ENCODE measurements at regions not wholly inside any gene's neighbourhood (a gene's known extent, or its start where the extent isn't known, plus 50 kb on each side); places are given as distances from the start of the nearest gene placed in this dataset.
A peak's percentile ranks its signal among the peaks of the same experiment; 100 is the strongest.

DNA sequence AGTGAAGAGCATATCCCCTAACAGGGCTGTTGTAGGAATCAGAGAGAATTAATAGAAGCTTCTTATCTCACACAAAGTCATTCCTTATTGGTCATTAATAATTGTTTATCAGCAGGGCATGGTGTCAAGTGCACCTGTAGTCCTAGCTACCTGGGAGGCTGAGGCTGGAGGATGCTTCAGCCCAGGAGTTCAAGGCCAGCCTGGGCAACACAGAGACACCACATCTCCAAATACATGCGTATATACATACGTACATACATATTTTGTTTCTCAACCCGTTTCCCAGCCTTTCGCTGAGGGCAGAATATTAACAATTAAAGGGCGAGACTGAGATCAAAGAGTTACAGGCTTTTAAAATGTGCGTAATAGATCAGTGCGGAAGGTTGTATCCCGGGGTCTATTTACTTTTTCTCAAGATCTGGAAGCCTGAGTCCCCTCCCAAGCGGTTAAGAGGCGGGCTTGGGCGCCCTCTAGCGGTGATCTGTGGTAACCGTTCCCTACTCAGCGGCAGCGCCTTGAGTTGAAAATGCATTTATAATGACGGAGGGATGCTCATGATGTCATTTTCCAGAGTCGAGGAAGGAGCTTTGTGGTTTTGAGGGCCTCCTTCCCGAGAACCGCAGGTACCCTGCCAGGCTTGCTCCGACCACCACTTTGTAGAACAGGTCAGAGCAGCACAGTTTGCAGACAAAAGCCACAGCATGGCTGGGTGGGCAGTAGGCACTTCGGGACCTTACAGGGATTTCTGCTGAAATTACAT, 169.6 kb upstream of the GPR12 start:
- peak; percentile 64 for DNase-seq

DNA sequence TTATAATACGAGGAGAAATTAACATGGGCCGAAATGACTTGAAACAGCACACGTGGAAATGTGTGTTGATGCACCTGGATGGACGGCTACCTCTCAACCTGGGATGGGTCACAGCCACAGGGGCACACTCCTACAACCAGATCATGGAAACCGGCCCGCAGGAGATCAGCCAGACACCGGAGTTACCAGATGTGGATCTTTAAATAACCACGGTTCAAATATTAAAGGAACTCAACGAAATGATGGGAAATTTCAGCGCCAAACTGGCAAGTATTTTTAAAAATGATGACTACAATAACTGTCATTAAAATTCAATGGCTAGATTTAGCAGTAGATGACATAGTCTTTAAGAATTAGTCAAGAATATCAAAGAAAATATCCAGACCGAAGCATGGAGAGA, 166.9 kb upstream of the GPR12 start:
- DNase-seq: no peak

DNA sequence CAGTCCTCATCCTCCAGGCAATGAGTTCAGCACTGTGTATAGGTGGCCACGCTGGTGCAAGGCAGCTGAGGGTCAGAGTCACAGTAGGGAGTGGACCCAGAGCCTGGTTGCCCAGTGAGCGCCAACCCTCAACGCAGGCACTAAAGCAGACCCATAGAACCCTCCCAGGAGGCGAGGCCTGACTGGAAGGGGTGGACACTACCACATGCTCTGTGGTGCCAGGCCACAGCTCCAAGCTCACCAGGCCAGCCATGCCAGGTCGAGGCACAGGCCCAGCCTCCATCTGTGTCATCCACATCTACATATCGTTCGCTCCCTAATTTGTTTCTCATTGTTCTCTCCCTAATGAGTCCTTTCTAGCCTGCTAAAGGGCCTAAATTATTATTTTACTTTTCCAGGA, 165.8 kb upstream of the GPR12 start:
- DNase-seq: no peak

DNA sequence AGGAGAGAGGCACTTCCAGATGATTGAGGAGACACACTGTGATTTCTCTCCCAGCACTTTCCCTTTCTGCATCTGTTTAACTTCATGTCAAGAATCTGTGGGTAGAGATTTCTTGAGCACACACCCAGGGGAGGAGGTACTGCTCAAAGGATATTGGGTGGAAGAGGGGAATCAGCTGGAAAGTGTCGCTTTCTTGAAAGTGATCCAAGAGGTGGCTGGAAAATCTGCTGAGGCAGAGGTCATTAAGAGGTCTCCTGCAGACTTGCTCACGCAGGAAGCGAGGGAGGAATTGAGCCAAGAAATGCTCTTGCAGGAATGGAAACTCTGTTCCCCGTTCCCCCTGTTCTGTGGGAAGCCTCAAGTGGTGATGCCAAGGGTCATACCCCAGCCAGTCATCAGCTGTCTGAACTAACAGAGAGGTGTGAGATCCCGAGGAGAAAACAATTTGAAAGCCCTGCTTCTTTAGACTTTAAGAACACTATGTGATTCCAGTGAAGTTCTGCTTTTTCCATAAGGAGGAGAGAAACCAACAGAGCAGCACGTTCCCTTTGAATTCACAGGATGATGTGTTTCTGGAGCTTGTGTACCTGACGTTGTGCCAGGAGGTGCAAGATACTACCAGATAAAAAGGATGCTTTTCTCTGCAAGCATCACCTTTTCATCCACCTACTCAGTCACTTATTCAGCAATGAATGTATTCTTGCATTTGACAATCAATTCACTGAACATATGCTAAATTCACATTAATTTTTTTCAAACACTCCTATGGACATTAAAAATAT, 163.4 kb upstream of the GPR12 start:
- no peak for DNase-seq

DNA sequence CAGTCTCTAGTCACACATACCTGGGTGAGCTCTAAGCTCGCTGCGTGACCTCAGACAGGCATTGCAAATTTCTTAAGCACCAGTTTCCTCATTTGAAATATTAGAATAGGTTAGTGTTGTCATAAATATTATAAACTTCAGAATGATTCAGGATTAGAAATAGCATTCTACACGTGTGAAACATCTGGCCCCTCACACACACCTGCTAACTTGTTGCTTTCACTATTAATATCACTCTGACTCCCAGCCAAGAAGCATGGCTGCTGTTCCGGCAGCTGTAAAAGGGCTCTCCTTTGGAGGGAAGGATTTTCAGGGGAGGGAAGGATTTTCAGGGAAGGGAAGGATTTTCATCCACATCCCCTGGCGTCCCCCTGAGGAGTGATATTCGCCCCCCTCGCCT, 161.3 kb upstream of the GPR12 start:
- DNase-seq: no peak

DNA sequence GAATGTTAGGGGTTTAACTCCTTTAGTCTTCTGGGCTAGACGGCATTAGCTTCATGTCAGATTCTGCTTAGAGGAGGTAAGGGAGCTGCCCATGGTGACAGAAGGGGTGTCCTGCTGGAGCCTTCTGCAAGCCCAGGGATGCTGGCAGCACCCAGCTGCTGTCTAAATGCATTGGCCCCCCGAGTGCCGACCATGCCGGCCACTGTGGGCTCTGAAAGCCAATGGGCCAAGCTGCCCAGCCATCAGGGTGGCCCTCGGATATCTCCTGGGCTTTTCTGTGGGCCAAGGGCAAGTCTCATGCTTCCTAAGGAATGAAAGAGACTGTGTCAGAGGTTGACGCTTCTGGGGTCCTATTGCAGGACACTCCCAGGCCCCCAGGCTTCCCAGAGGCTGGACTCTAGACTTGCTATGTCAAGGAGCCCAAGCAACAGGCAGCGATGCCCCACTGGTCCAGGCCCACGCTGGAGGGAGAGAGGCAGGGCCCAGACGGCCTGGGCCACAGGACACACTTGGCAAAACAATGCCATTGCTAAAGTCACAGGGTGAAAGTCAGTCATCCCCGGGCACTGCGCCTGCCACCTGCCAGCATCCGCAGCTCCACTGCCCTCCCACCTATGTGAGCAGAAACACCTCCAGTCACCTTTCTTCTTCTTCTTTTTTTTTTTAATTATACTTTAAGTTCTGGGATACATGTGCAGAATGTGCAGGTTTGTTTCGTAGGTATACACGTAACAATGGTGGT, 160.2 kb upstream of the GPR12 start:
- no peak for DNase-seq

DNA sequence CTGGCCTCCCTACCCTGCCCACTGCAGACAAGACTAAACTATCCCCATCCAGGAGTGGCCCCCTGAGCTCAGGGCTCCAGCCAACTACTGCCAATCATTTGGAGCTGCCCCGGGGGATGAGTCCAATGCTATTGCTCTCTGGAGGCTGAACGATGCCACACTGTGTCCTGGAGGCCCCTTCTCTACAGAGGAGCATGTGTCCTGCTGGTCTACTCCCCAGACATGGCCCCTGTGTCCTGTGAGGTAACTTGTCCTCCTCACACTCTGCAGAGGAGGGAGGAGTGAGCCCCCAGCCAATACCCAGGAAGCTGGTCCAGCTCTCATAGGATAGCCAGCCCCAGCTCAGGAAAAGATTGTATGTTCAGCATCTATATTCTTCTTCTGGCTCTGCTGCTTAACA, 159.1 kb upstream of the GPR12 start:
- DNase-seq: no peak

DNA sequence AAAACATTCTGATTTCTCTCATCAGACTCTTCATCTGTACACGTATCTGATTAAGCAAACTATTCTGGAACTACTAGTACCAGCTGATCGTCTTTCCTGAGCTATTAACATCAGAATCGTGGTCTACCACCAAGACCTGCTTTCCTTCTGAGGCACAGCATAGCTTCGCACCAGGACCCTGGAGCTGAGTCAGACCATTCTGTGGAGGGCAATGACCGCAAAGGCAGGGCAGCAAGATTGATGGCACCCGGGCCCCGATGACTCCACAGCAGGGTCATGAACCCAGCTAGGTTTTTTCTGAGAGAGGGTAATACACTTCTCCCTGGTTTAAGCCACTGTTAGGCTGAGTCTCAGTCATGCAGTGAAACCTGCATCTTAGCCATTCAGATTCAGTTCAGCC, 158.7 kb upstream of the GPR12 start:
- no peak for DNase-seq

DNA sequence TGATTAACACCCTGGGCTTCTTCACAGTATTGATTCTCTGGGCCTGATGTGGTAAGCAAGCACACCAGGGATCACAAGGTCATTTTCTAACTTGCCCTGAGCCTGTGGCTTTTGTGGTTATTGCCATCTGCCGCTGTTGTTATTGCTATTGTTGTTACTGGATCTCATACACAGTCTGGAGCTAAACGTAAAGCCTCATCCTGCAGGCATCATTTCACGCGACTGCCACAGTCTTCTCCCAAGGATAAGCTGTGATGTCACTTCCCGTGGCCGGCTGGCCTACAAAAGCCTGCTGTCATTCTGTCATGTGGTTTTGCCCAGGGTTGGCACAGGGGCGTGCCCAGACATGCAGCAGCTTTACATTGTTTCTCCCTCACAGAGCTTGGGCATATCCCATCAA, 154.0 kb upstream of the GPR12 start:
- no peak for DNase-seq

DNA sequence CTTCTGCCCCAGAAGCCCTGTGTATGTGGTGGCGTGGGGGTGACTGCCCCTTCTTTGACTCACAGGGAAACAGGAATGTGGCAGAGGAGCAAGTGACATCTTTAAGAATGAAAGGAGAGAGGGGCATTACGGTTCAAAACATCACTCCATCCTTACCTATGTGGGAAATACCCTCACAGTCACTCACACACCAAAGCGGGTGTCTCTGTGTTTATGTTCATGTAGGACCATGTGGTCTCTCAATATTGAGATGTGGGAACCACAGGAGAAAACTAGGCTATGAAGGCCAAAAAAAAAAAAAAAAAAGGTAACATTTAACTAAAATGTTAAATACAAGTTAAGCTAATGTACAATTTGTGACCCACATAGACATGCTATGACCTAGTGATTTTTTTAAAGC, 153.6 kb upstream of the GPR12 start:
- DNase-seq: no peak

DNA sequence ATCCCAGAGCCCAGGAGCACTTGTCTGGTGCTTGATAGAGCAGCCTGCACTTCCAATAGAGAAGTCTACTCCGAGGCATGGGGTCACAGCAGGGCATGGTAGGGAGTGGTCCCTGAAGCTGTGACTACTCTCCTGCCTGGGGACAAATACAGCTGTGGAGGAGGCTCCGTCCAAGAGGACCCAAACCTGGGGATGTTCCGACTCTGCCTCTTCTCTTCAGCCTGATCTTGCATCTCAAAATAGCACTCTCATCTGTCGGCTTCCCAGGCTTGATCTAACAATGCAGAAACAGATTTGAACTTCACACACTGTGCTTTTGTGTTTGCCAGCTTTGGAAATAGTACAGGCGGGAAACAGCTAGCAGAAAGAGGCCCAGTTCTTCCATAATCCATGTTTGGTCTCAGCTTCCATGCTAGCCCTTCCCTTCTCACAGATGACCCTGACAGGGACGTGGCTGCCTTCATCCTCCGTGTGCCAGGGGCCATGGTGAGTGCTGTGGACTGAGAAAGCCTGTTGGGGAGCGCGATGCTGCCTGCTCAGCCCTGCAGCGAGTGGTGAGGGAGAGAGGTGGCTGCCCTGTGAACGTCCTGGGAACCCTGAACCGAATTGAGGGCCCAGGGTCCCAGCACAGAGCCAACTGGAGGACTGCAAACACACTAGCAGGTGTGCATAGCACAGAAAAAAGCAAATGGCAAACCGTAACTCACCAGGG, 150.3 kb upstream of the GPR12 start:
- no peak for DNase-seq

DNA sequence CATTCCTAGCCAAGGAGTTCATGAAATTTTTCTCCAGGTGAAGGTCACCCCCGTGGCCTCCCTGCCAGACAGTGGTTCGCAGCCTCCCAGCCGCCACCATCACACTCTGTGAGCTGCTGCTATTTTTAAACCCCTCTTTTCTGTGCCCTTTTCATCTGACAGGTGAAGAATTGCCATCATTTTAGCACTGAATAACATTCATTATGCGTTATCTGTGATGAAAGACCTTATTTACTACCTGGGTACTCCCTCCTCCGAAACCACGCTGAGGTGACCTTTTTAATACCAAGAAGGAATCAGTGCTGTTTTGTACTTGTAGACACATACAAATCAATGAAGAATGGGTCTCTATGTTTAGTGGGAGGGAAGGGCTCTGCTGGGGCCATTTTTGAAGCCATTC, 148.9 kb upstream of the GPR12 start:
- no peak for DNase-seq

DNA sequence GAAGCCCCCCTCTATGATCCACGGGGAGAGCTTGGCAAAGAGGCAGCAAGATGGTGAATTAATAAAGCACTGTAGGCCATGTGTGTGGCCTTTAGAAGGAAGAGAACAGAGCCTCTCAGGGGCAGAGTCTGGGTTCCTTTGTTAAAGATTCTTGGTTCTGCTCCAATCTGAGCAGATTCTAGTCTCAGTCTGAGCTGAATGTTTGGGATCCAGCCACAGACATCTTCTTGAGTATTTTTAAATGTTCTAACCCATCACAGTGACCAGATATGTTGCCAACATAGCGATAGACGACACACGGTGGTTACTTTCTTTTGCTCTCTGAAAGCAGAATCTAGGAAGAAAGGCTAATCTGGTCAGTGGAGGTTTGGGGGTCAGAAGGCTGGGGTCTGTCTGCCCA, 147.5 kb upstream of the GPR12 start:
- no peak for DNase-seq

DNA sequence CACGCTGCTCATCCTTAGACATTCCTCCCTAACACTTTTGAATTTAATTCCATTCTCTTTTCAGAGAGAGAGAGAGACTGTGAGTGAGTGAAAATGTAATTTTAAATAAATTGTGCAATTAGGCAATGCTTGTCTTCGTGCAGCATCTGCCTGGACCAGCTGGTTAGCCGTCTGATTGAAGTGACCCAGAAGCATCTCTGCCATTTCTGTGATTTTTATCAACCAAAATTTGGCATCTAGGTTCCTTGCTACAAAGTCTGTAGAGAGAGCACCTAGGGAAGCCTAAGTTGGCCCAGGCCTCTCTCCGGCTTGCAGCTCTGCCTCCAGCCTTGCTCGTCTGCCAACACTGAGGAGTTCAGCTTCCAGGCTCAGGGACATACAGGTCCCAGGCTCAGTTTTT, 138.6 kb upstream of the GPR12 start:
- no peak for DNase-seq

DNA sequence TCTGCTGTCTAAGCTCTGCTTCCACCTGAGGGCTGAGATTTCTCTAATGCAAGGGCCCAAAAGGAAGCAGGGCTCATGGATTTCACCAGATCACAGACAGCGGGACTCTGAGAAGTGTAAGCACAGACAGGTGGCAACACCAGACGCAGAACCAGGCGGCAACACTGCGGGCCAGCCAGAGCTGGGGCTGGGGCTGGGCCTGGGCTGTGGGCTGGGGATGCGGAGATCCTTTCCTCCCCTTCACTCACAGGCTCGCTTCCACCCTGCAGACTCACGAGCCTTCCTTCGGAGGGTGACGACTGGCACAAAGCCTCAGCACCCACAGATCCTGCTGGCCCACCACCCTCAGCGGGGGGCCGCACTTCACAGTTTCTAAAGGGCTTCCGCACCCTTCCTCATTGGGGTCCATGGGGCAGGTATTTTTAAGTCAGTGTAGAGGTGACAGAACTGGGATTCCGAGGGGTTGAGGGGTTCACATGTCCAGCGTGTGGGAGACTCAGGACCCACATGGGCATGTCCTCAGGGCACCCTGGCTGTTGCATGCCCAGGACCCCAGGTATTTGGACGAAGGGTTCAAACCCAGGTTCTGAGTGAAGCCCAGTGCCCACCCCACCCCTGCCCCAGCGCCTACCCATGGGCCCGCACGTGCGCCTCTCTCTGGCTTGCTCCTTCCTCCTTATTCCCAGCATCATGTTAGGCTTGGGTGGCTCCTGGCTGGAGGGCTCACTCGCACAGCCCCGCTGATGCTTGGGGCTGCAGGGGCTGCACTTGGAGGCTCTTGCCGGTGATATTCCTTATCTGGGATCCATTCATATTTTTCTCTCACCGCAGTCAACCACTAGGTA, 137.3 kb upstream of the GPR12 start:
- DNase-seq: no peak

DNA sequence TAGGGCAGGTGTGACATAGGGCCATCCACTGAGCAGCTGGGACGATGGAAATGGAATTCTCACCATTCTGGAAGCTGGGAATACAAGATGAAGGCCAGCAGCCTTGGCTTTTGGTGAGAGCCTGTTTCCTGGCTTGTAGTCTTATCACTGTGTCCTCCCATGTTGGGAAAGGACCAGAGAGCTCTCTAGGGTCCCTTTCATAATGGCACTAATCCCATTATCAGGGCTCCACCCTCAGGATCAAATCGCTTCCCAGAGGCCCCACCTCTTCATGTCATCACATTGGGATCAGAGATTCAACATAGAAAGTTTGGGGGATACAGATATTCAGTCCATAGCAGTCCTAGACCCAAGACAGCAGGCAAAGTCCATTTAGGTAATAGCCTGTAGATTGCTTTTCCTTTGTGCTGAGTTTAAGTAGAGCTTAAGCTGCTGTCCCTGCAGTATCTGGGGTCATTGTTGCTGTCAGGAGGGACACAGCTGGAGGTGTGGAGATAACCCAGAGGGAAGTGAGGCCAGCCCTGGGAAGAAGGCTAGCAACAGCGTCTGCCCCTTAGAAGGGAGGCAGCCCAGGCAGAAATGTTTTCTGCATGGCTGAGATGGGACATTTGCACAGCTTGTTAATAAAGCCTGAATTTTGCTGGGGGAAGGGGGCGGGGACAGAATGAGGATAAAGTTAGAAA, 136.5 kb upstream of the GPR12 start:
- no peak for DNase-seq

DNA sequence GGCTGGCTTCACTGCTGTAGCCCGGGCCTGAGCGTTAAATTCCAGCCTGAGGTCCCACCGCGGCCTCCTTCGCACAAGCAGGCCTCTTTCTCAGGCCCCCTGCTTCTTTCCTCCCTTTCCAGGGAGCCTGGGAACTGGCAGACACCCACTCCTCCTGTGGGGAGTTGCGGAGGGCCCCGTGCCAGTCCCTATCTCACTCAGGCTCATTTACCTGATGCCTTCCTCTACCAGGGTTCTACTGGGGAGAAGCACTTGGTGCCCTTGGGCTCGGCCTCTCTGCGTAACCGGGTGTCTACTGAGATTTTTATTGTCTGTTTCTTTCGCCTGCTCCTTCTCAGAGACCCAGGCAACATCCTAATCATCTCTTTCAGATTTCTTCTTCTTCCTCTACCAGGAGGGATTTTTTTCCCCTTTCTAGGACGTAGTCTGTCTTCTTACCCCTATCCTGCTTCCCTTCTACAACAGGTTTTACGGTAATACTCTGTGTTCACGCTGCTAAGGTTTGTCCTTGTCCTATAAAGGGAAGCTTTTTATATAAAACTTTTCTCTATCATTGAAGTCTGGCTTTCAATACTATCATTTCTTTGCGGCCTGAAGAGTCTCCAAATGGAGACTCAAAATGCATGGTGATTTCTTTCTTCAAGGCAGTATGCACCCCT, 135.4 kb upstream of the GPR12 start:
- DNase-seq: no peak

DNA sequence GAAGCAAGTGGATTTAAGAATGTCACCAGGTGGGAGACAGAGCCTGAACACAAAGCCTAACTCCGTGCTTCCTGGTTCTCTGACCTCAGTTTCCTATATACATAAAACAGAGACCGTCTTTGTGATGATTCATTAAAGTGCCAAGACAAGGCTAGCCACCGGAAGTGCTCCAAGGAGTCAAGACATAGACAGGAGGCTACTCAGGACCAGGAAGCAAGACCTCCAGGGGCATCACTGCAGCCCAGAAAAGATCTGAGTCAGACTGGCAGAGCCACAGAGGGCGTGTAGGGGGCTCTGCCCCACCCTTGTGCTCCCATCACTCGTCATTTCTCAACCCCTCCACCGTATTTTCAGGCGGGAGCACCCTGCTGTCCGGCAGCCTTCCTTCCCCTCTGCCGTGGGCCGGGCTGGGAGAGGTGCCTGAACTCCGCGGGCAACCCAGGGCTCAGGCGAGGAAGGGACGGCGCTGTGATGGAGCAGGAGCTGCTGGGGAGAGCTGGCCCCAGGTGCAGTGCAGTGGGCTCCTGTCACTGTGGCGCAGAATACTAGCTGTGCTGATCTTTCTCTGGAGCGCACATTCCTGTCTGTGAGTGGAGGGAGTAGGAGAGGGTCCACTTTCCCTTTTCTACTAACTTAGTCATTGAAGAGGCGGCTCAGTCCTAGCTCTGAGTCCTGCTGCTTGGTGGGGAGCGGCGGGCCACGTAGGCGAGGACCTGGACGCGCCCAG, 134.7 kb upstream of the GPR12 start:
- no peak for DNase-seq

DNA sequence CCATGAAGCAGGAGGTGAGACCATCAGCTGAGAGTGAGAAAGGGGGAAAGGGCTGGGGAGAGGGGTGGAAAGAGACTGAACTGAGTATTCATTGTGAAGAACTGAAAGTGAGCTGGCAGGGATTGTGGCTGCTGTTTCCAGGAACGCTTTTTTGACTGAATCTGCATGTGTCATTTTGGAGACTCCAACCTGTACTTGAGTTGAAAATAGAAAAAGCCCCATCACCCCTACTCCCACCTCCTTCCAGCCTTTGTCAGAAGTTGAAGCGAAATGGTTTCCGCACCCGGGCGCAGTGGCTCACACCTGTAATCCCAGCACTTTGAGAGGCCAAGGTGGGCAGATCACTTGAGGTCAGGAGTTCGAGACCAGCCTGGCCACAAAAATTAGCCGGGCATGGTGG, 128.0 kb upstream of the GPR12 start:
- no peak for DNase-seq

DNA sequence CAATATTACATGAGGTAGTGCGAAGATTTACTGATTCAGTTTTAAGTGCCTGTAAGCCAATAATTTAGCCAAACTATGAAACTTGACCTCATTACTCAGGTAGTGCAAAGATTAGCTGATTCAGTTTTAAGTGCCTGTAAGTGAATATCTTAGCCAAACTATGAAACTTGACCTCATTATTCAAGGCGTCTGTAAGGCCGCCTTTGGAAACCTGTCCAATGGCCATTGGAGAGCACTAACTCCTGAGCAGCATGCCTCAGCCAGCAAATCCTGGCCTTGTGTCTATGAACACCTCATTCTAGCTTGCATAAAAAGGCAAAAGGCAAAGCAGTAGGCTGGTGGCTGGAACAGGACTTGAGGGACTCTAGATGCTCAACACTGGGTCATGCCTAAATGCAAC, 127.0 kb upstream of the GPR12 start:
- no peak for DNase-seq
